ENCODE measurements at regions not wholly inside any gene's neighbourhood (a gene's known extent, or its start where the extent isn't known, plus 50 kb on each side); places are given as distances from the start of the nearest gene placed in this dataset.

- no peaks in the 10 kb centered on the region for H3K27me3 ChIP-seq (ENCODE audit: control insufficient read depth, insufficient read depth, low read length, poor library complexity, severe bottlenecking)
- 67 to 92% methylated on average over 1 to 7 of the region's 7 CpGs for WGBS, 2 experiments (ENCODE audit: insufficient coverage in 1 of 2, insufficient read length in 1 of 2)
- Mint-ChIP-seq H3K27me3 (ENCODE audit: insufficient read depth) (peaks cover 12% of the 10 kb centered on the region), H3K4me1 (peaks cover 22% of the 10 kb centered on the region), H3K27ac (peak overlapping the region; percentile 67), H3K9me3 (no peaks in the 10 kb centered on the region), H3K36me3 (ENCODE audit: low read depth) (no peaks in the 10 kb centered on the region), H3K4me3 (no peak overlapping the region)
- no peak for TF ChIP-seq CTCF (conservative IDR thresholded peaks at IDR 0.05)
- no peak overlapping the region for H3K27ac ChIP-seq (ENCODE audit: low read depth, low read length)
- H3K36me3 ChIP-seq (ENCODE audit: control insufficient read depth, insufficient read depth, low read length): no peaks in the 10 kb centered on the region
- H3K4me1 ChIP-seq (ENCODE audit: control insufficient read depth, insufficient read depth, low read length): peaks cover 9% of the 10 kb centered on the region
- no peak overlapping the region for H3K9ac ChIP-seq (ENCODE audit: extremely low read depth, low read length, poor library complexity, severe bottlenecking)
- H3K9me3 ChIP-seq (ENCODE audit: control insufficient read depth, low read length): peaks cover 10% of the 10 kb centered on the region
- peak; percentile 65 for DNase-seq
- H3K4me3 ChIP-seq (ENCODE audit: low read length): no peak overlapping the region
Measured at GRCh38 chr11:15912825-15913224, 443.5 kb downstream of the SOX6 start.

DNA sequence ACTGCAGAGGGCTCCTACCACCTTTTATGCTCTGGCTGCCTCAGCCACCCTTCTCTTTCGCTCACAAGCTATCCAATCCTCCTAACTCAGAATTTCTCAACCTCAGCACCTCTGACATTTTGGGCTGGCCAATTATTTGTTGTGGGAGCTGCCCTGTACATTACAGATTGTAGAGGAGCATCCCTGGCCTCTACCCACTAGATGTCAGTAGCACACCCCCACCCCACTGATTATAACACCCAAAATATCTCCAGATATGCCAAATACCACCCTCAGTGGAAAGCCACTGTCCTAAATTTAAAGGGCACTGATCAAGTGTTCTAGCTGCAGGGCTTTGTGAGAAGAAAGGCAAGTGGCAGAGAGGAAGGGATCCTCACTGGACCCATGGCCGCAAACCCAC, 443.1 kb downstream of the SOX6 start:
- H3K27ac Mint-ChIP-seq: peak overlapping the region; percentile 7
- peaks cover 12% of the 10 kb centered on the region for H3K27me3 Mint-ChIP-seq (ENCODE audit: insufficient read depth)
- peaks cover 9% of the 10 kb centered on the region for H3K4me1 ChIP-seq (ENCODE audit: control insufficient read depth, insufficient read depth, low read length)
- no peak for DNase-seq
- no peak overlapping the region for H3K9ac ChIP-seq (ENCODE audit: extremely low read depth, low read length, poor library complexity, severe bottlenecking)
- 100% methylated on average over 1 to 2 of the region's 2 CpGs for WGBS, 2 experiments (ENCODE audit: insufficient coverage in 1 of 2, insufficient read length in 1 of 2)
- no peaks in the 10 kb centered on the region for H3K27me3 ChIP-seq (ENCODE audit: control insufficient read depth, insufficient read depth, low read length, poor library complexity, severe bottlenecking)
- peaks cover 10% of the 10 kb centered on the region for H3K9me3 ChIP-seq (ENCODE audit: control insufficient read depth, low read length)
- TF ChIP-seq CTCF (conservative IDR thresholded peaks at IDR 0.05): peak; percentile 22
- H3K27ac ChIP-seq (ENCODE audit: low read depth, low read length): no peak overlapping the region
- no peak overlapping the region for H3K4me3 Mint-ChIP-seq
- no peaks in the 10 kb centered on the region for H3K36me3 Mint-ChIP-seq (ENCODE audit: low read depth)
- no peaks in the 10 kb centered on the region for H3K36me3 ChIP-seq (ENCODE audit: control insufficient read depth, insufficient read depth, low read length)
- no peak overlapping the region for H3K4me3 ChIP-seq (ENCODE audit: low read length)
- H3K9me3 Mint-ChIP-seq: no peaks in the 10 kb centered on the region
- H3K4me1 Mint-ChIP-seq: peaks cover 25% of the 10 kb centered on the region

Data from endodermal cell (in vitro differentiated cells).